Activated CD4-positive, alpha-beta T cell treated with anti-CD3 and anti-CD28 coated beads, Interleukin-10, Interleukin-2, amounts not matched to agents 100 ng/mL and 50 ng/mL, durations not matched to agents 16 hours and 8 hours (primary cell): ENCODE measurements at regions not wholly inside any gene's neighbourhood (a gene's known extent, or its start where the extent isn't known, plus 50 kb on each side); places are given as distances from the start of the nearest gene placed in this dataset.
"Not testable (repeated sequence)": the region's sequence is repeated elsewhere in the genome, so short reads cannot be mapped to it uniquely, and the experiment has no call there.

ENCODE experiments used
- DNase-seq: peaks from one replicate; pipeline ENCODE4 v3.0.0-alpha.2; 2020

- no peak for DNase-seq
Observed at GRCh38 chr16:87144232-87144631, 173.0 kb downstream of the C16orf95 start.

- DNase-seq, result peak; percentile 26
Observed at GRCh38 chr16:87145181-87146176, 171.7 kb downstream of the C16orf95 start.

- no peak for DNase-seq
Observed at GRCh38 chr16:87146676-87147075, 170.5 kb downstream of the C16orf95 start.

- no peak for DNase-seq
Observed at GRCh38 chr16:87149051-87149450, 168.1 kb downstream of the C16orf95 start.

GRCh38 chr16:87150262-87150661 lies 166.9 kb downstream of the C16orf95 start:
- DNase-seq, result no peak

- DNase-seq, result no peak
Observed at GRCh38 chr16:87150681-87151280, 166.4 kb downstream of the C16orf95 start.

GRCh38 chr16:87152221-87152755 lies 164.9 kb downstream of the C16orf95 start:
- DNase-seq, result no peak

- no peak for DNase-seq
Observed at GRCh38 chr16:87153326-87153725, 163.9 kb downstream of the C16orf95 start.

- not testable (repeated sequence) for DNase-seq
Observed at GRCh38 chr16:87155315-87155714, 161.9 kb downstream of the C16orf95 start.

- no peak for DNase-seq
Observed at GRCh38 chr16:87156195-87156594, 161.0 kb downstream of the C16orf95 start.

- no peak for DNase-seq
Observed at GRCh38 chr16:87160234-87160636, 157.0 kb downstream of the C16orf95 start.

GRCh38 chr16:87160701-87161337 lies 156.4 kb downstream of the C16orf95 start:
- no peak for DNase-seq

- not testable (repeated sequence) for DNase-seq
Observed at GRCh38 chr16:87161410-87161809, 155.8 kb downstream of the C16orf95 start.

- no peak for DNase-seq
Observed at GRCh38 chr16:87161822-87162676, 155.1 kb downstream of the C16orf95 start.

GRCh38 chr16:87162799-87163198 lies 154.4 kb downstream of the C16orf95 start:
- not testable (repeated sequence) for DNase-seq

- no peak for DNase-seq
Observed at GRCh38 chr16:87163637-87164036, 153.6 kb downstream of the C16orf95 start.

GRCh38 chr16:87165151-87165550 lies 152.0 kb downstream of the C16orf95 start:
- no peak for DNase-seq

- no peak for DNase-seq
Observed at GRCh38 chr16:87165885-87166284, 151.3 kb downstream of the C16orf95 start.

- no peak for DNase-seq
Observed at GRCh38 chr16:87166321-87166720, 150.9 kb downstream of the C16orf95 start.

GRCh38 chr16:87166934-87167333 lies 150.3 kb downstream of the C16orf95 start:
- DNase-seq, result peak; percentile 13

GRCh38 chr16:87169509-87169995 lies 147.6 kb downstream of the C16orf95 start:
- DNase-seq, result no peak

GRCh38 chr16:87170310-87170709 lies 146.9 kb downstream of the C16orf95 start:
- no peak for DNase-seq
